ENCODE measurements at regions not wholly inside any gene's neighbourhood (a gene's known extent, or its start where the extent isn't known, plus 50 kb on each side); places are given as distances from the start of the nearest gene placed in this dataset.

DNA sequence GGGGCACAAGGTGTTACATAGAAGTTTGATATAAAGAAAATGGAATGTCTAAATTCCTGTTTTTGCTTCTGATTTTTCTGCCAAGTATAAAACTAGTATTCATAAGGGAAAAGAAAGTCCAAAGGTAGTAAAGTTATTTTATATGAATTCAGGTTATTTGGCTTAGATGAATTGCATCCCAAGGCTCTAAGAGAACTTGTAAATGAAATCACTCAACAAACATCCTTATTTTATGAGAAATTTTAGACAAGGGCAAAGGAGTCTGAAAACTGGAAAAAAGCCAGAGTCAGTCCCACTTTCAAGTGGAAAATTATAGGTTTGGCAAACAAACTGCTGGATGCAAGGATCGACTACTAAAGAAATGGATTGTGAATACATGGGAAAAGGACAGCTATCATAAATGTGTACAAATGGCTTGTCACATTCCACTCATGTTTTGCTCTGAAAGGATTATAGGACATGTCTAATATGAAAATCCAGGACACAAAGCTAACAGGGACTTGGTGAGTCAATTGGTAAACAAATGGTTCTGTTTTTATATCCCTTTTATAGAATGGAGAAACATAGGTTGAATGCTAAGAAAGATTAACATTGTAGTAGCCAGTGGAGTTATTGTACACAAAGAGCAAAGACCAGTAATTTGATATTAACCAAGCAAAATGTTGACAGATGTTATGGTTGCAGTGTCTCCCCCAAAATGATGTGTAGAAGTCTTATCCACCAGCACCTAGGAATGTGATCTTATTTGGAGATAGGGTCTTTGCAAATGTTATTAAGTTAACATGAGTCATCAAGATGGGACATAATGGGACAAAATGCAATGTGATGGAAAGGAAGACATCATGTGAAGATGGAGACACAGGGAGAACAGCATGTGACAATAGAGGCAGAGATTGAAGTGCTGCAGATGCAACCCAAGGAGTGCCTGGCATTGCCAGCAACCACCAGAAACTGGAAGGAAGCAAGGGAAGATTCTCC, 495.7 kb downstream of the TLE1 start:
- DNase-seq (ENCODE audit: low spot score) = no peak

DNA sequence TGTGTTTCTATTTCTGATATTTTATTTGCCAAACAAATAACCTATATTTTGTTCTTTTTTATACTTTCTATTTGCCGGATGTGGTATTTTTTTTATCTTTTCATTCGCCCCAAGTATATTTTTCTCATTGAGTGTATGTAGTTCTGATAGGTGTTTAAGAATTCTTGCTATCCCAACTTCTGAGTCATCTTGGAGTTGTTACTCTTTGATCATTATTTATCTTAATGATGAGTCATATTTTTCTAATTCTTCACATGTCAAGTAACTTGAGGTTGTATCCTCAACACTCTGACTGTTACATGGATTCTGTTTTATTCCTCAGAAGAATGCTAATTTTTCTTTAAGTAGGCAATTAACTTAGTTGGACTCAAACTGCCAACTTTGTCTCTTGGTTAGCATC, 498.1 kb downstream of the TLE1 start:
- peak; percentile 48 for DNase-seq (ENCODE audit: low spot score)

DNA sequence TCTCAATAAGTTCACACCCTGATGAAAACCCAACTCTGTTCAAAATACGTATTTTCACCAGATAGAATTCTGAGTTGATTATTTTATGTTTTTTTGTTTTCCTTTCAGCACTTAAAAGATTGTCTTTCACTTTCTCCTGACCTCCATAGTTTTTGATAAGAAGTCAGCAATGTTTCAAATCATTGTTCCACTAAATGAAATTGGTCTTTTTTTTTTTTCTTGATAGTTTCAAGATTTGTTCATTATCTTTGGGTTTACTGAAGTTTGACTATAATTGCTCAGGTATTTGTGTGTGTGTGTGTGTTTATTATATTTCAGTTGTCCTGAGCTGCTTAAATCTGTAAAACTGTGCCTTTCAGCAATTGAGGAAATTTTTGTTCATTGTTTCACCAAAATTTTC, 498.7 kb downstream of the TLE1 start:
- no peak for DNase-seq (ENCODE audit: low spot score)

DNA sequence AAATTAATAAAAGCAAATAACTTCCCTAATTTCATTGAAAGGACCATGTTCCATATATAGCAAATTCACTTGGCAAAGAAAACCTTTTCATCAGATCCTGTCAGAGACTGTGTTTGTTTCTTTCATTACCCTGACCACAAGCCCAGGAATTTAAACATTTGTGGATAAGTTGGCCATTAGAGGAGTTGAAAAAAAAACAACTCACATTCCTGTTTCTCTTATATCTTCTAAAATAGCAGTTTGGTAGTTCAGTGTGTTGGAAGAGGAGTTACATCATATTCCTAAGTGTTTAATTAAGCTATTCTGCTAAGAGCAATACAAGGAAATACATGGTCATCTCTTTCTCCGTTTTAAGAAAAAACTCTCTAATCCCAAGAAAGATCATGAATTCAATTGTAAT, 505.6 kb downstream of the TLE1 start:
- DNase-seq (ENCODE audit: low spot score) = peak; percentile 60

DNA sequence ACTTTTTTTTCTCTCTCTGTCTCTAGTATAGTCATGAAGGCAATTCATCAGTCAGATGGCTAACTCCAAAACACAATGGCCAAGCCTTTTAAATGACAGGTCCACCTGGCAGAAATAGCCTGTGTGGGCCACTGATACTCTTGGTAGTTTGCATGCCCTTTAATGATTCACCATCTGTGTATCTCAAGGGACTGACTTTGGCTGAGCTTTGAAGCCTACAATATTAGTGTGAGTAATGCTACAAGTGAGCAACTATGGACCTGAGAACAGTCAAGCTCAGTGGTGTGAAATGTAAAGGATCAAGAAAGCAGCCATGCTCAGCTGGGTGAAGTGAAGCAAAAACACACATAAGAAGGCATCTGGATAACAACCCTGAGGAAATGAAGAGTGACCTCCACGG, 506.9 kb downstream of the TLE1 start:
- DNase-seq (ENCODE audit: low spot score) = peak; percentile 95

DNA sequence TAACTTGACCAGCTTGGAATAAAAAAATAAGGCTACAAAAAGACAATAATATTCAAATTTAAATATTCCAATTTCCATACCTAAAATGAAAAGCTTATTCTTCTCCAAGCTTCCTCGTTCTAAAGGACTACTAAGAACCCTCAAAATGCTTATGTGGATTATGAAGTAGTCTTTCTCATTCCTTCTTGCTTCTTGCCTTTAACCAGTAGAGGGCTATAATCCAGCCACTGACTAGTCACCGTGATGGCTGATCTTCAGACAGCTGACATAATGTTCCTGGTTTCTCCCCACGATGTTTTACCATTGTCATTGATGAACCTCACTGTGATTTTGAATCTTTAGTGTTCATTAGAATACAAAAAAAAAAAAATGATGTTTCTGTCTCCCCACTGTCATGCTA, 515.3 kb downstream of the TLE1 start:
- no peak for DNase-seq (ENCODE audit: low spot score)

DNA sequence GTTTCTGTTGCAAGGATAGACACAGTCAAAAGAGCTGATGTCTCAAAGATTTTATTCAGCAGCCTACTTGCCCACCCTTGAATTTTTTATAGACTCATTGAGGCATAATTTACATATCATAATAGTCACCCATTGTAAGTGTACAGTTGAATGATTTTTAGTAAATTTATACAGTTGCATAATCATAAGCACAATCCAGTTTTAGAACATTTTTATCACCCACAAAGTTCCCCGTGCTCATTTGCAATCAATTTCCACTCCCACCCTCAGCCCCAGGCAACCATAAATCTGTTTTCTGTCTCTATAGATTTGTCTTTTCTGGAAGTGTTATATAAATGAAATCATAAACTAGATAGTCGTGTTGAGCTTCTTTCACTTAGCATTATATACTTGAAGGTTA, 517.7 kb downstream of the TLE1 start:
- no peak for DNase-seq (ENCODE audit: low spot score)

DNA sequence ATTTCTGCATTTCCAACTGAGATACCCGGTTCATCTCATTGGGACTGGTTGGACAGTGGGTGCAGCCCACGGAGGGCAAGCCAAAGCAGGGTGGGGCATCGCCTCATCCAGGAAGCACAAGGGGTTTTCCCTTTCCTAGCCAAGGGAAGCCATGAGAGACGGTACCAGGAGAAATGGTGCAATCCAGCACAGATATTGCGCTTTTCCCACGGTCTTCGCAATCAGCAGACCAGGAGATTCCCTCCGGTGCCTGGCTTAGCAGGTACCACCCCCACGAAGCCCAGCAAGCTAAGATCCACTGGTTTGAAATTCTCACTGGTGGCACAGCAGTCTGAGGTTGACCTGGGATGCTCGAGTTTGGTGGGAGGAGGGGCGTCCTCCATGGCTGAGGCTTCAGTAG, 527.0 kb downstream of the TLE1 start:
- DNase-seq (ENCODE audit: low spot score) = no peak

DNA sequence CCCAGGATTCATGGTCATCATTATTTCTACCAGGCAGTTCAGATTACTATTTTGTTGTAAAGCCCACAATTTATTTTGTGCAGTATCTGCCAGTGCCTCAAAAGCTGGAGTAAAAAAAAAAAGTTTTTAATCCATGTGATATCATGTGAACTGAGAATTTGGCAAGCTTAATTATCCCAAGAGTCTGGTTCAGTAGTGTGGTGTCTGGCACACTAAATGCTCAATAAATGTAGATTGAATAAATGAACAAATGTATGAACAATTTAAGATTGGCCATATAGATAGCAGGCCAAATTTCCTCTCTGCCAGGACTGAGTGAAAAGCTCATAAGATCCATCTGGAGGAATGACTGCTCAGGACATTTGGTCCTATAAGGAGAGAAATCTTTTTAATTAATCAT, 533.0 kb downstream of the TLE1 start:
- no peak for DNase-seq (ENCODE audit: low spot score)

DNA sequence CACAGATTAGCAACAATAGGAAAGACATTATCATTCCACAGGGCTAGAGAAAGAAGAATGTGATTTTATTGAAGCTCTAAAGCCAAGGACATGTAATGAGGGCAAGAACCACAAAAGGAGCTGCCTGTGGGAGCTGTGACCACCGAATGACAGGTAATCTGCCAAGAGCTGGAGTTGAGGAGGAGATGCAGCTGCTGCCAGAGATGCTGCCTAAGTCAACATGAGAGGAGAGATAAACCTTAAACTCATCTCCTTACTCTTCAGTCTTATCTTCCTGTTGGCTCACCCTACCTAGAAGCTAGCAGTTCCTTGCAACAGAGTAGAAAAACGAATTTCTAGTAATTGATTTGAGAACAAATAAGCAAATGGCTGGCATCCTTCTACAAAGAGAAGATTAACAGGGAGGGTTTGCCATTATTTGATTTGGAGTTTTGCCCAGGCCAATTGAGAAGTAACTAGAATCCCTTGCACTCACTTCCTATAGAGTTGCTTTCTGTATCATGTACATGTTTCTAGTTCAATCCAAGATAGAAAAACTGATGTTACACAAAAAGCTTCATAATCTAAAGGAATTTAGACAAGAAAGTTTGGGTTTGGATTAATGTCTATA, 539.2 kb downstream of the TLE1 start:
- DNase-seq (ENCODE audit: low spot score) = no peak

DNA sequence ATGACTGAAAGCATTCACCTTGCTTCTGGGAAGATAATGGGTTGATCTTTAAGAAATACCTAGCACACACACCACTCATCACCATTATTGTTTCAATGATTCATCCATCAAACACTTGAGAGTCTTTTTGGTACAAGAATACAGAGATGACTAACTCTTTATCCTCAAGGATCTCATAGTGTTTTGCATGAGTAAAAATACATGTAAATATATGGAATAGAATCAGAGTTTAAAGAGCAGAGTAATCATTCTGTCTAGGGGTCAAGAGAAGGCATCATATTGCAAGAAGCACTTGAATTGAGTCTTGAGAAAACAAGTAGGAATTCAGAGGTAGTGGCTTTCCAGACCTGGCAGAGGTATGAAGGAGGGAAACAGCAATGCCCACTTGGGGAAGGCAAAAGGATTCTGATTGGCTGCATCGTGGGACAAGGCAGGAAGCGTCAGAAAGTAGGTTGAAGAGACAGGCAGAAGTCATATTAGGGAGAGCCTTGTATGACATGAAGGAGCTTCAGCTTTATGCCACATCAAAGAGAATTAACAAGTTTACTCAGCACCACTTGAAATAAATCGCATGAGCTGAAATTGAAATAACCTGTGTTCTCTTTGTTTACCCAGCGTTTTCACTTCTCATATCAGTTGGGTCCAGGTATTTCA, 542.5 kb downstream of the TLE1 start:
- peak; percentile 84 for DNase-seq (ENCODE audit: low spot score)

DNA sequence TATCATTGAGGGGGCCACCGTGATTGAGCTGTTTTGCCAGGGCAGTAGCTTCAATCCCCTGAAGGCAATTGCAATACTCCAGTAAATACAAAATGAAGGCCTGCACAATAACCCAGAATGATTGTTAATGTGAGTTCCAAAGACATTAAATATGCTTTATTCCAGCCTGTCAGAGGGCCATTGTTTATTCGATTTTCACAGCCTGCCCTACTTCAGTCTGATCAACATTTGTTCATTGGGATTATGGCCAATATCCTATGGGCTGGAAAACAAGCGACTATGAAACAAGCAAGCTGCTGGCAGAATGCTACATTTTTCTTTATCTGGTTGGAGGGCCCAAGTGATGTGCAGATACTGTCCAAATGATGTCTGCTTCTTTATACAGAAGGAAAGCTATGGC, 543.1 kb downstream of the TLE1 start:
- DNase-seq (ENCODE audit: low spot score) = no peak

DNA sequence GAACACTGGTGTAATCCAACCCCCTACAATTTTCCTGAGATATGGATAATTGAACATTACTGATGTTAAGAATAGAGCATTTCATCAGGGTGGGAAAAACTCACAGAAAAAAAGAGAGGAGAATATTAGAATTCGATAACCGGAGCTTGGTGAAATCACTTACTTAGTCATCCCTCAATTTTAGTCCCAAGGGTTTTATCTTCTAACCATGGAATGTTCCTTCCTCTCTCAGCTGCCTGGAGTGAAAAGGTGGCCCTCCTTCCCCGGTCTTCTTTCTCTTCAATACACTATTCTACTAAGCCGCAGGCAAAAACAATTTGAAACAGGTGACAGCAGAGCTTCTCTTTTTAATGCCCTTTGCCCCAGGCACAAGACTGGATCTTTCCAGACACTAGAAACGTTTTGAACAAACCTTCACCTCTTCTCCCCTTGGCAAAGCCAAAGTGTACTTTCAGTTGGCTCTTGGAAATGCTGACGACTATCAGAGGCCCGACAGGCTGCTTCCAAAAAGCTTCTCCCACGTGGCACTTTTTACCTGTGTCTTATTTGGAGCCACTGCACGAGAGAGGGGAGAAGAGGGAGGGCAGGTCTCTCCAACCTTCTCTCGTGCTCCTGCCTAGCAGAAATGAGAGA, 543.9 kb downstream of the TLE1 start:
- DNase-seq (ENCODE audit: low spot score) = no peak

DNA sequence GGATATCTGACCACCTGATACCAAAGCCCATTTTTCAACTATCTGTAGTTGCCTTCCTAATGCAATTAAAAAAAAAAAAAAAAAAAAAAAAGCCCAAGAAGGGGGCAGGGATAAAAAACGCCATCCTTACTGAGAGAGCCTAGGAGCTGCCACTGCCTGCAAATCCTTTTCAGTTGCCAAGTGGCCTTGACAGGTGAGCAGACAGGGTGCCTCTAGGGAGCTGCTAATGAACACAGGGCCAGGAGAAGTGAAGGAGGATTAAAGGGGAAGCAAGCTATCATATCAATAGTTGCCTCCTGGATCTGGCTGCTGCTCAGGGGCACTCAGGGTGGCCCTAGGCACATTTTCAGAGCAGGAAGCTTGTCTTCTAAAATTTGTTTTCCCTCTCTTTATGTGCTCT, 547.4 kb downstream of the TLE1 start:
- DNase-seq (ENCODE audit: low spot score) = no peak

DNA sequence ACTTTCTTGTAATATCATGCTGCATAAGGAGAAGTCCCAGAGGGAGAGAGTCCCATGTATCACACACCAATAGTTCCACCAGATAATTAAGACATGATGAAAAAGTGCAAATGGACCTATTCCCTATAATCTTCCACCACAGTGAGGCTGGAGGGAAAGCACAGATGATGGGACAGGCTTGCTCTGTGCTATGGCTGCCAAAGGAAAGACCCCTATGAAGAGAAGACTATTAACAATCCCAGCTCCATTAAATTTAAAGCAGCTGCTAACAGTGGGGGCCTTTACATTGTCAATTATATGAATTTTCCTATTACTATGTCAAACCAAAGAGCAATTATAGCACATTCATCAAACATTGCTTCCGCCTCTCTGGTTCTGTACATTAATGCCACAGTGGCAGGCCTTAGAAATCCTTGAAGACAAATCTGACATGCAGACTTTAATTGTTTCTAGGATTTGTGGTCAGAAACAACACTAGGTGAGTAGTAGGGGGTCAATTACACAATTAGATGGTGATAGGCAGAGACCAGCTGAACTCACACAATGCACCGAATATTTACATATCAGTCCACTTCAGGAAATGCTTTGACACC, 551.3 kb downstream of the TLE1 start:
- DNase-seq (ENCODE audit: low spot score) = no peak

DNA sequence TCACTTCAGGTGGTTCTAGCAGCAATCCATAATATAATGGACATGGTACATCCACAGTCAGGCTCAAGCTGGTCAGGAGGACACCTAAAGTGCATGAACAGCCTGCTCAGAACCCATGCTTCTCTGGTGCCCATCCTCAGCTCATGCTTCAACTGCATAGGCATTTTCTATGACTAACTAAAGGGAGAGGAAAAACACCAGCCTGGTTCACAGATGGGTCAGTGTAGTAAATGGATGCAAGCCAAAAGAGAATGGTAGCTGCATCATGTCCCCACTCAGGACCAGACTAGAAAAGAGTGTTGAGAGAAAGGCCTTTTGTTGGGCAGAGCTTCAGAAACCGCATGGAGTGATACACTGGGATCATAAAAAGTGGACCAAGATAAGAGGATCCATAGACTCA, 556.6 kb downstream of the TLE1 start:
- peak; percentile 43 for DNase-seq (ENCODE audit: low spot score)

DNA sequence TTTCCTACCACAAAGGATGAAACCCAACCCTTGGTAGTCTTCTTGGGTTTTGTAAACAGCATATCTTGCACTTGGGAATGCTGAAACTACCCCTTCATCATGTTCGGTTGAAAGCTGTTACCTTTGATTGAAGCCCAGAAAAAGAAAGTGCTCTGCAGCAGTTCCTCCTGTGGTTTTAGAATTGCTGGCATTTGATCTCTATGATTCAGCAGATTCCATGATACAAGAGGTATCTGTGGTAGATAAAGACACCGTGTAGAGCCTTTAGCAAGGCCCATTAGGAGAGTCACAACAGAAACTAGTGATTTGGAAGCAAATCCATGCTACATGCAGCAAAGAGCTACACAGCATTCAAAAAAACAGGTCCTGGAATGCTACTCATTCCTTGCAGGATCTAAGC, 557.0 kb downstream of the TLE1 start:
- peak; percentile 72 for DNase-seq (ENCODE audit: low spot score)

DNA sequence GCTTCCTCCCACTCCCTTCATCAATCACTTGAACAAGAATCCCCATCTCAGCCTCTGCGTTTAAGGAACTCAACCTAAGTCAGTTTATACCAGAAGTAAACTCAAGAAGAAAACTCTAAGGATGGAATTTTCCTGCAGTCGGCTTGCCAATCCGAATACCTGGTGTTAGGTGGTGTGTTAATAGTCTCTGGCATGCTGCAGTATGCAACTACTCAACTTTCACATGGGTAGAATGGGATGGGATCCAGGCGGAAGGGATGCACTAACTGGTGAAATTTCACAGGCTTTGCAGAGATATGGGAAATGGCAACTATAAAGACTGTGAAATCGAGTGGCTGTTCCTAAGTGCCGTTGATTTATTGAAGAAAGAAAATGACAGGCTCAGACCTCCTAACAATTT, 560.6 kb downstream of the TLE1 start:
- peak; percentile 13 for DNase-seq (ENCODE audit: low spot score)

DNA sequence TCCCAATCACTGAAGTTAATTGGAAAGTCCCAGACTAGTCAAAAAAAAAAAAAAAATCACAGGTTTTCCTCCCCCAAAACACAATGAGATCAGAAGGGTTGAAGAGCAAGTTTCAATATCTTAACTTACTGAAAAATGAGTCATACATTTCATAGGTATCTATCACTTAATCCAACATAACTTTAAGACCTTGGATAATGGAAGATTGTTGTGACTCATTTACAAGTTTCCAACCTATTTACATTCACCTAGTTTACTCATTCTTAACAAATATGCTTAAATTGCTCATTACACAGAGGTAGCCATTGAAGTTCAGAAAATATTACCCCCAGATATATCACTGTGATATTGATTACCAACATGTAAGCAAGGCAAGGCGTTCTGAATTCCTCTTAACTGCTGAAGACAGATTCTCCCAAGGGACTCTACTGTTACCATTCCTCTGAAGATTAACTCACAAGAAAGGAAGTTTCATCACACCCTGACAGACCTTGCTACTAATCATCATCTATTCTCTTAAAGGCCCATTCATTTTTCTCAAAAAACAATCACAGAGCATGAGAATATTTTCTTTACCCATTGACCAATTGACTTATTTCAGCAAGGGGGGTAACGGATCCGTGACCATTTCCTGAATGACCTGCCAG, 563.8 kb downstream of the TLE1 start:
- peak; percentile 93 for DNase-seq (ENCODE audit: low spot score)

DNA sequence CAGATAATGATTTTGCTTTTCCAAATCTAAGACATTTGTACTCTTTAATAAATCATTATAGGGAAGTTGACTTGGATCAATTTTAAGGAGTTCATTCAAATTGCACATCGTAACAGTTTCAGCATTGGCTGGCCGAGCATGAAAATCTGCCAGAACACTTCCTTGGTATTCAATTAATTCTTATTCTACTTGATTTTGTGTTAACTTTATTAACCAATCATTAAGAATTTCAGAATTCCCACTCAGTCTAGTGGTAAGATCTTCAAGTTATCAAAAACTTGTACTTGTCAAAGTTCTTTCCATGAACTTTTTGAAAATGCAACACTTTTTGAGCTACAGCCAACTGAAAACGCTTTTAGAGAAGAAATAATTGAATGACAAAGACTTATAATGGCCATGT, 565.8 kb downstream of the TLE1 start:
- DNase-seq (ENCODE audit: low spot score) = no peak

DNA sequence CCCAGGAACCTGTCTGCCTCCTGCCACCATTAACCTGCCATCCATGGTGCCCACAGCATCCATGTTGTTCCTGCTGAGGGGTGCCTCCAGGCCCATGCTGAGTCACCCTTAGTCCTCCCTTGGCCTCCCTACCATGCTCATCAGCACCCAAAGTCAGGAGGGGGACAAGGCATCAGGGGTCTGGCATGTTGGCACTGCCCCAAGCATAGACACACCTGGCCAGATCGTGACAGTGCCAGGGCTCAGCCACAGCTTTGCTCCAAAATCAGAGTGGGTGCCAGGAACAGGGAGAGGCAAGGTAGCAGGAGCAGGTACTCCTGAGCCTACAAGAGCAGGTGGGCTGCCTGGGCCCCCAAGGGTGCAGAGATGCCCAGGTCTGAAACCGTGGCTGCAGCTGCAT, 566.6 kb downstream of the TLE1 start:
- no peak for DNase-seq (ENCODE audit: low spot score)

DNA sequence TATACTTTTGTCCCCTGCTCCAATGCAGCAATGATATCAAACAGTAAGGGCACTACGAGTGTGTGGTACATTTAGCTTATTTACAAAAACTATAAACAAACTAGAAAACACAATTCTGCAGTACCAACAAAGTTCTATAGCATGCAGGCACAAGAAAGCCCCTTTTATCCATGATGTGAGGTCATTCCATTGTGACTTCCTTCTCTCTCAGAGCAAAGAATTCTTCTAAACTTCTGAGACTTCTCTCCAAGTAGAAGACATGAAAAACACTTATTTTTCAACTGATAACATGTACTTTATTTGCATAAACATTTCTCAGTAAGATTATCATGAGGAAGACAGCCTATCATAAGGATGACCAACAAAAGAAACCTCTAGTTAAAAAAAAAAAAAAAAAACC, 569.8 kb downstream of the TLE1 start:
- no peak for DNase-seq (ENCODE audit: low spot score)
